ENCODE measurements at regions not wholly inside any gene's neighbourhood (a gene's known extent, or its start where the extent isn't known, plus 50 kb on each side); places are given as distances from the start of the nearest gene placed in this dataset.
"Not testable (repeated sequence)": the region's sequence is repeated elsewhere in the genome, so short reads cannot be mapped to it uniquely, and the experiment has no call there.

DNA sequence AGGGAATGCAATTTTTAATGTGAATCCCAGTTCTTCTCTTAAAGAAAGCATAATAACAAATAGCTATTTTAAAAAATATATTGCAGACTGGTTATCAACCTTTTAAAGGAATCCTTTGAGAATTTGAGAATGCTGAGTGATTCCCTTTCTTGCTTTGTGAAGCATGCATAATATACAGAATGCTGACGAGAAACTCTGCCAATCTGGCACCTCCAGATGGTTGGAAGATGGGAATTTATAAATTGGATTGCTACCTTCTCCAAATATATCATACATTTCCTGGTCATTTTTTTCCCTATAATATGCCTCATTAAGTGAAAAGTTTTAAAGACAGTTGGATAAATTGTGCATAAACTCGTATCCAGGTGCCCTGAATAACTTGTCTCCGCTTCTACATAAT, 333.9 kb upstream of the ARPP21 start:
- no peak for DNase-seq (ENCODE audit: extremely low spot score)
- CTCF ChIA-PET, result interaction anchor here (1.2 kb wide), 1 partner anchor 9 kb away, joined by 3 read pairs; no protein-coding TSS in a partner anchor
- TF ChIP-seq, protein P1, sequence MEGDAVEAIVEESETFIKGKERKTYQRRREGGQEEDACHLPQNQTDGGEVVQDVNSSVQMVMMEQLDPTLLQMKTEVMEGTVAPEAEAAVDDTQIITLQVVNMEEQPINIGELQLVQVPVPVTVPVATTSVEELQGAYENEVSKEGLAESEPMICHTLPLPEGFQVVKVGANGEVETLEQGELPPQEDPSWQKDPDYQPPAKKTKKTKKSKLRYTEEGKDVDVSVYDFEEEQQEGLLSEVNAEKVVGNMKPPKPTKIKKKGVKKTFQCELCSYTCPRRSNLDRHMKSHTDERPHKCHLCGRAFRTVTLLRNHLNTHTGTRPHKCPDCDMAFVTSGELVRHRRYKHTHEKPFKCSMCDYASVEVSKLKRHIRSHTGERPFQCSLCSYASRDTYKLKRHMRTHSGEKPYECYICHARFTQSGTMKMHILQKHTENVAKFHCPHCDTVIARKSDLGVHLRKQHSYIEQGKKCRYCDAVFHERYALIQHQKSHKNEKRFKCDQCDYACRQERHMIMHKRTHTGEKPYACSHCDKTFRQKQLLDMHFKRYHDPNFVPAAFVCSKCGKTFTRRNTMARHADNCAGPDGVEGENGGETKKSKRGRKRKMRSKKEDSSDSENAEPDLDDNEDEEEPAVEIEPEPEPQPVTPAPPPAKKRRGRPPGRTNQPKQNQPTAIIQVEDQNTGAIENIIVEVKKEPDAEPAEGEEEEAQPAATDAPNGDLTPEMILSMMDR (IDR thresholded peaks at IDR 0.05; ENCODE audit: control extremely low read depth, extremely low read depth, low read depth, missing control alignments), result no peak
- POLR2A ChIA-PET, result no interaction called here

DNA sequence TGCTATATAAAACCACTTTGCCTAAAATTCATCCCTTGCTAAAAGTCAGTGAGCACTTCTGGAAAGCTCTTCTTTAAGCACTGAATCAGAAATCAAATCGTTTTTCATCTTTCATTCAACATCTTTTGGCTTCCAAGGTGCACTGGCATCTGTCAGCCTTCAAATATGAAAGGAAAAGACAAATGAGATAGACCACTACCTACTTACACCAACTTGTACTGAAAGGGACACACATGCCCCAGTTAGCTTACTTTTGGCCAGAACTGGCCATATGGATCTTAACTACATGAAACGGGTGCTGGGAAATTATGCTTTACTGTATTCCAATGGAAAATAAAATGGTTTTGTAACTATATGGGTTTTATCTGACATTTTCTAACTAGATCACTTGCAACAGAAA, 332.0 kb upstream of the ARPP21 start:
- TF ChIP-seq, protein P1 (IDR thresholded peaks at IDR 0.05; ENCODE audit: control extremely low read depth, extremely low read depth, low read depth, missing control alignments), result no peak
- no peak for DNase-seq (ENCODE audit: extremely low spot score)
- ChIA-PET CTCF (no interaction called here), POLR2A (no interaction called here)

DNA sequence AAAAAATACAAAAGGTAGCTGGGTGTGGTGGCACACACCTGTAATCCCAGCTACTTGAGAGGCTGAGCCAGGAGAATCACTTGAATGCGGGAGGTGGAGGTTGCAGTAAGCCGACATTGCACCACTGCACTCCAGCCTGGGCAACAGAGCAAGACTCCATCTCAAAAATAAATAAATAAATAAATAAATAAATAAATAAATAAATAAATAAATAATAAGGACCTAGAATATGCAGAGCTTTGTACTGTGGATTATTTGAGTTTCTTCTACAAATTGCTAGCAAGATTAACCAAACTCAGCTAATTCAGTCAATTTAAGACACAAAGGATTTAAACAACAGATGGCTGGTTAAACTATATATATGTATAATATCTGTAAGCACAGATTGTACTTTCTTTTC, 322.5 kb upstream of the ARPP21 start:
- POLR2A ChIA-PET, result not testable (repeated sequence)

DNA sequence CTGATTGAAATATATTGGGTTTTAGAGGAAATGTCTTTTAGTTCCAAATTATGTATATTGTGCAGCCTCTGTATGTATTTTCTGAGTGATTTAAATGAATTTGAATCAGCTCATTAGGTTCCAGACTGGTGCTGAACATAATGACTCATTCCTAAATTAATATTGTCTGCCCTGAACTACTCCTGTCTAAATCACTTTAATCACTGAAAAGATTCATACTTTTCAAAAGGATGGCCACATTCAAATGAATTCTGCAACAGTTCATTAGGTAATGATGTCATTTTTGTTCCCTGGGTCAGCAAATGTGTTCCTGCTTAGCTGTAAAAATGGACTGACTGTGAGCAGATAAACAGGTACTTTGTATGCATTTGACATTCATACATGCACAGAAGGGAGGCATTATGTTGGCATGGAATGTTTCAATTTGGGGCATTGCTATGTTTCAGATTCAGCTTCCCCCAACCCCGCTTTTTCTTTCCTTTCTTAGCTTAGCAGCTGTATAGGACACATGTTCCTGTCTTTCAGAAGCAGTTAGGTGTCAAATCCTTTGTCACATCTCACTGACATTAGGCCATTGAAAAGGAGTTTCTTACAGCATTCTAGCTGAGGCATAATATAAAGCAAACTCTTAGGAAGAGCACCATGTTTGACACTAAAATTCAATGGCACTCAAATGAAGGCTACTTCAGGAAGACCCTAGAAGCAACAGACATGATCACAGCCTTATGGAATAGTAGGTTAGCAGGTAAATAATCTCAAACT, 318.5 kb upstream of the ARPP21 start:
- TF ChIP-seq, protein P1 (IDR thresholded peaks at IDR 0.05; ENCODE audit: control extremely low read depth, extremely low read depth, low read depth, missing control alignments), result no peak
- POLR2A ChIA-PET, result no interaction called here
- CTCF ChIA-PET, result interaction anchor here (1.9 kb wide), 1 partner anchor 113 kb away, joined by 4 read pairs; no protein-coding TSS in a partner anchor
- DNase-seq (ENCODE audit: extremely low spot score), result no peak

More for the DNA sequence above, 322.5 kb upstream of the ARPP21 start:
- CTCF ChIA-PET, result interaction anchor here (1.5 to 2.4 kb wide), 2 partner anchors 12 to 68 kb away, joined by 3 to 9 read pairs; no protein-coding TSS in a partner anchor
- not testable (repeated sequence) for DNase-seq (ENCODE audit: extremely low spot score)

DNA sequence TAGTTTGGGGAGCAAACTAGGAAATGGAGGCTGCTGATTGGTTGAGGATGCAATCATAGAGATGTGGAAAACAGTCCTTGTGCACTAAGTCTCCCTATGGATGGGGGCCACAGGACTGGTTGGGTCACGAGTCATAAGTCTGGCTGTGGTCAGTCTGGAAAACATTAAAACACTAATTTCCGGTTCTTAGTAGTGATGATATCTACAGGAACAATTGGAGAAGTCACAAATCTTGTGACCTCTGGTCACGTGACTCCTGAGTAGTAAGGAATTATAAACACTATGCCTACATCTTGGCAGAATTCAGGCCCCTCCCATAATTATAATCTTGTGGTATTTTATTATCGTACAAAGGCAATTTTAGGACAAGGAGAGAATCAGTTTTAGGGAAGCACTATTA, 317.3 kb upstream of the ARPP21 start:
- CTCF ChIA-PET, result no interaction called here
- DNase-seq (ENCODE audit: extremely low spot score), result no peak
- TF ChIP-seq, protein P1 (IDR thresholded peaks at IDR 0.05; ENCODE audit: control extremely low read depth, extremely low read depth, low read depth, missing control alignments), result no peak
- POLR2A ChIA-PET, result no interaction called here

DNA sequence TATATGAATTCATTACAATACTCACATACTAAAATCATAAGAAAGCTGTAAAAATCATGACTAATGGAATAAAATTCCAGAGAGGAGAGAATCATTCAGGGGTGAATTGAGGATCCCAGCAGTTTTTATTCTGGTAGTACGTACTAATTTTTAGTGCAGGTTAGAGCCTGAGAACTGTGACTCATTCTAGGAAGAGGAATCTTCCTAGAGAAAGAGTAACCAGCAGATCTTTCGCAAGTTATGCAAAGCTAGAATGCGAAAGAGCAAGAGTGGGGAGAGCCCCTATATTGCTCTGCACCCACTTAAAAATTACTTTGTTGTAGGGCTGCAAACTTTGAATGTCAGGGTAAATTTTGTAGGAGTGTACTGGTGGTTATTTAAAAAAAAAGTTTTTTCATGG, 303.6 kb upstream of the ARPP21 start:
- ChIA-PET CTCF (no interaction called here), POLR2A (no interaction called here)
- no peak for DNase-seq (ENCODE audit: extremely low spot score)
- TF ChIP-seq, protein P1 (IDR thresholded peaks at IDR 0.05; ENCODE audit: control extremely low read depth, extremely low read depth, low read depth, missing control alignments), result no peak

DNA sequence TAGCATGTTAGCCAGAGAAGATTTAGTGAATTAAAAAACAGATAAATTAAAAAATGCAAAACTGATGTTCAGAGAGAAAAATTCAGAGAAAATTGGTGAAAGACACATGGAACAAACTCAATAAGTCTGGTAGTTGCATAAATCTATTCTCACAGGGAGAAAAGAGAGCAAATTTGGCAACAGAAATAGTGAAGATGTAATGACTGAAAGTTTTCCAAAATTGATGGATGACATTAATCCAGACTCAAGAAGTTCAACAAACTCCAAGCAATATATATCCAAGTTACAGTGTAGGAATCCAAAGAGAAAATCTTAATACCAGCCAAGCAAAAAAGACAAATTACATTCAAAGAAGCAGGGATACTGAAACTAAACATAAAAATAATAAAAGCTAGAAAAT, 302.7 kb upstream of the ARPP21 start:
- ChIA-PET CTCF (no interaction called here), POLR2A (no interaction called here)
- TF ChIP-seq, protein P1 (IDR thresholded peaks at IDR 0.05; ENCODE audit: control extremely low read depth, extremely low read depth, low read depth, missing control alignments), result no peak
- DNase-seq (ENCODE audit: extremely low spot score), result no peak
